ENCODE measurements at regions not wholly inside any gene's neighbourhood (a gene's known extent, or its start where the extent isn't known, plus 50 kb on each side); places are given as distances from the start of the nearest gene placed in this dataset.

DNA sequence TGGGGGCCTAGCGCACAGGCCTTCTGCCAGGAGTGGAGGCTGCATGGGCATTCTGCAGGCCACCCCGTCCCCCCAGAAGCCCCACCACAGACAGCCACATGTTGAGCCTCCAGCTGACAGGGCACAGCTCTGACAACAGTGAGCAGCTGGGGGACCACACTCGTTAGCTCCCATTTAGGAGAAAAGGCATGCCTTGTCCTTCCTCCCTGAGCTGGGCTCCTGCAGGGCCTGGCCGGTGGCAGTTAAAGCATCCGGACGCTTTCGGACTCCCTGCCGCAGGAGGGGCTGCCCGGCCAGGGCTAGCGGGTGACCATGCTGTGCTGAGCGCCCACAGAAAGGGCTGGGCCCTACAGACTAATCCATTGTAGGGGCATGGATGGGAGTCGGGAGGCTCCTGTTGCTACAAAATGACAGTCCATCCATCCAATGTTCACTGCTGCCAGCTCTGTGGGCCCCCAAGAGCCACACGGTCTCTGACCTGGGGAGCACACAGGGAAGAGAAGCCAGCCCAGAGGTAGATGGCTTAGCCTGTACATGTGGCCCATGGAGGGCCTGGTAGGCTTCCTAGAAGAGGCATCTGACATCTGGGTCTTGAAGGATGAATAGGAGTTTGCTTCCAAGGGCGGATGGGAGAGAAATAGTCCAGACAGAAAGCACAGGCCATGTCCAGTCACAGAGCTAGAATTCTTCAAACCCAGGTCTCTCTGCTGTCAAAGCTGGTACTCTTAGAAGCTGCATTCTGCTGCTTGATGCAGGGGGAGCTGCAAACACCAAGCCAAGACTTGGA is 116.5 kb upstream of the VSTM2B start:
- TF ChIP-seq CTCF (IDR thresholded peaks at IDR 0.05; ENCODE audit: borderline replicate concordance, insufficient read depth, low read depth, low read length), result no peak
- no peak overlapping the region for H3K4me3 ChIP-seq (ENCODE audit: low read depth, low read length)

- no peak for TF ChIP-seq CTCF (IDR thresholded peaks at IDR 0.05; ENCODE audit: borderline replicate concordance, insufficient read depth, low read depth, low read length)
- H3K4me3 ChIP-seq (ENCODE audit: low read depth, low read length), result no peak overlapping the region
These were observed 115.2 kb upstream of the VSTM2B start for GRCh38 chr19:29410601-29411000.

DNA sequence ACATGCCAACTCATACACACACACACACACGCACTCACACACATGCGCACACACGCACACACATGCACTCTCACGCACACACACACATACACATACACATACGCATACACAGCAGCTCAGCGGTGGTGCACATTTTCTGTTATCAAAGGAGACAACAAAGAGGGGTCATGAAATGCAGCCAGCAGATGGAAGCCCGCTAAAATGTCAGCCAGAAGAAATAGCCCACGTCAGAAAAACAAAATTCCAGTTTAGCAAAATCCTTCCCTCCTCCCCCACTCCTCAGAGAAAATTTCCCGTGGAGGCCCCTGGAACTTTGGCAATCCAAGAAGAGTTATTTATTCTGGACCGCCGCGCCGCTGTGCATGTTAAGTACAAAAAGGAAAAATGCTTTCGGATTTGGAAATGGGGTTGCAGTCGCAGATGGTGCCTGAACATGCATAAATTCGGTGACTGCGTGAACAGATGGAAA is 114.6 kb upstream of the VSTM2B start:
- H3K4me3 ChIP-seq (ENCODE audit: low read depth, low read length), result no peak overlapping the region

GRCh38 chr19:29413435-29413834 is 112.4 kb upstream of the VSTM2B start:
- no peak for TF ChIP-seq CTCF (IDR thresholded peaks at IDR 0.05; ENCODE audit: borderline replicate concordance, insufficient read depth, low read depth, low read length)
- H3K4me3 ChIP-seq (ENCODE audit: low read depth, low read length), result no peak overlapping the region

More for the DNA sequence above, 114.6 kb upstream of the VSTM2B start:
- TF ChIP-seq CTCF (IDR thresholded peaks at IDR 0.05; ENCODE audit: borderline replicate concordance, insufficient read depth, low read depth, low read length), result no peak

DNA sequence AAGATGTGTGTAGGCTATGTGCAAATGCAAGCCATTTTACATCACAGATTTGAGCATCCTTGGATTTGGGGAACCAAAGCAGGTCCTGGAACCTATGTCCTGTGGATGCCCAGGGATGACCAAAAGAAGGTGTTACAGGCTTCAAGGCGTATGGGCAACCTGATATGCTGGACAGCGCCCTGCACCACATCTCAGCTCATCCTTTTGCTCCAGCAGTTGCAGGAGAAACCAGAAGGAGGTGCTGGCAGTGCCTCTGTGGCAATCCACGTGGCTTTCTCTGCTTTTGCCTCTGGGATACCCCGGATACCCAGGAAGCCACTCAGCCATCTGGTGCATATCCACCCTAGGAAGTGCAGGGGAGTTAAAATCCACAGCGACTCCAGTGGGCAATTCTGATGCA is 110.3 kb upstream of the VSTM2B start:
- no peak for TF ChIP-seq CTCF (IDR thresholded peaks at IDR 0.05; ENCODE audit: borderline replicate concordance, insufficient read depth, low read depth, low read length)
- no peak overlapping the region for H3K4me3 ChIP-seq (ENCODE audit: low read depth, low read length)

DNA sequence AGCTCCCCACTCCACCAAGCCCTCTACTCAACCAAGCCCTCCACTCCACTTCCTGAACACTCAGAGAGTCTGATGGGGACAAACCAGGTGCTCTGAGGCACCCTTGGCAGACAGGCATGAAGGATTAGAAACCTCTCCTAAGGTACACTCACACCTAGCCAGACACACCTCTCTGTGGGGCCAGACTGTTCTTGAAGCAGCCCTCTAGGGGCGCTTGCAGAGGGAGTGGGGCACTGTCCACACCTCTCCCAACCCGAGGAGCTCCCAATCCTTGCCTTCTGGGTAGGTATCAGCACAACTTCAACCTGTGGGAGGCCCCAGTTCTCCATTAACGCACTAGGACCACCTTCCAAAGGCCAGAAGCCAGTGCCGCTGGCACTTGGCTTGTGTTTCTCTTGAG is 108.7 kb upstream of the VSTM2B start:
- no peak overlapping the region for H3K4me3 ChIP-seq (ENCODE audit: low read depth, low read length)
- no peak for TF ChIP-seq CTCF (IDR thresholded peaks at IDR 0.05; ENCODE audit: borderline replicate concordance, insufficient read depth, low read depth, low read length)

GRCh38 chr19:29418201-29418600 is 107.6 kb upstream of the VSTM2B start:
- no peak for TF ChIP-seq CTCF (IDR thresholded peaks at IDR 0.05; ENCODE audit: borderline replicate concordance, insufficient read depth, low read depth, low read length)
- no peak overlapping the region for H3K4me3 ChIP-seq (ENCODE audit: low read depth, low read length)
